ENCODE measurements at regions not wholly inside any gene's neighbourhood (a gene's known extent, or its start where the extent isn't known, plus 50 kb on each side); places are given as distances from the start of the nearest gene placed in this dataset.

DNA sequence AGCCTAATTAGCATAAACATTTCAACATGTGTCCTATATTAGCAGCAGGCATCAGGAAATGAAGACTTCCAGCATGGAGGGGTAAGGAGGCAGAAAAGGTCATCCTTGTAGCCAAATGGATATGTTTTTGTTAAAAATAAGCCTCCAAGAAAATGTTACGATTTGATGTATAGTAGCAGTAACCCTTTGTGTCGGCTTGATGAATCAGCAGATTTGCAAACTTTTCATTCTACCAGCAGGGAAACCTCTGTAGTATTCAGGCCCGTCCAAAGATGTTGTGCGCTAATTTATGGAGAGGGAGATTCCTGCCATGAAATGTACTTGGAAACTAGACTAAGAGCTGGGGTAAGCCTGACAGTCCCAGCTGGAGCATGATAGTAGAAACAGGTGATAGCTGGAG is 780.8 kb upstream of the KLHL29 start:
- TF ChIP-seq, protein P1, sequence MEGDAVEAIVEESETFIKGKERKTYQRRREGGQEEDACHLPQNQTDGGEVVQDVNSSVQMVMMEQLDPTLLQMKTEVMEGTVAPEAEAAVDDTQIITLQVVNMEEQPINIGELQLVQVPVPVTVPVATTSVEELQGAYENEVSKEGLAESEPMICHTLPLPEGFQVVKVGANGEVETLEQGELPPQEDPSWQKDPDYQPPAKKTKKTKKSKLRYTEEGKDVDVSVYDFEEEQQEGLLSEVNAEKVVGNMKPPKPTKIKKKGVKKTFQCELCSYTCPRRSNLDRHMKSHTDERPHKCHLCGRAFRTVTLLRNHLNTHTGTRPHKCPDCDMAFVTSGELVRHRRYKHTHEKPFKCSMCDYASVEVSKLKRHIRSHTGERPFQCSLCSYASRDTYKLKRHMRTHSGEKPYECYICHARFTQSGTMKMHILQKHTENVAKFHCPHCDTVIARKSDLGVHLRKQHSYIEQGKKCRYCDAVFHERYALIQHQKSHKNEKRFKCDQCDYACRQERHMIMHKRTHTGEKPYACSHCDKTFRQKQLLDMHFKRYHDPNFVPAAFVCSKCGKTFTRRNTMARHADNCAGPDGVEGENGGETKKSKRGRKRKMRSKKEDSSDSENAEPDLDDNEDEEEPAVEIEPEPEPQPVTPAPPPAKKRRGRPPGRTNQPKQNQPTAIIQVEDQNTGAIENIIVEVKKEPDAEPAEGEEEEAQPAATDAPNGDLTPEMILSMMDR (IDR thresholded peaks at IDR 0.05): no peak
- no peak for TF ChIP-seq POLR2A (IDR thresholded peaks at IDR 0.05)
